GM19023 (cell line): ENCODE measurements at regions not wholly inside any gene's neighbourhood (a gene's known extent, or its start where the extent isn't known, plus 50 kb on each side); places are given as distances from the start of the nearest gene placed in this dataset.

Experiments used
- ATAC-seq: cut with Tn5 transposase; IDR thresholded peaks from one replicate; pipeline ENCODE4 v1.9.1; 2021; ENCODE audit warnings: mild to moderate bottlenecking, moderate library complexity; ENCODE audit not compliant: unreplicated experiment

DNA sequence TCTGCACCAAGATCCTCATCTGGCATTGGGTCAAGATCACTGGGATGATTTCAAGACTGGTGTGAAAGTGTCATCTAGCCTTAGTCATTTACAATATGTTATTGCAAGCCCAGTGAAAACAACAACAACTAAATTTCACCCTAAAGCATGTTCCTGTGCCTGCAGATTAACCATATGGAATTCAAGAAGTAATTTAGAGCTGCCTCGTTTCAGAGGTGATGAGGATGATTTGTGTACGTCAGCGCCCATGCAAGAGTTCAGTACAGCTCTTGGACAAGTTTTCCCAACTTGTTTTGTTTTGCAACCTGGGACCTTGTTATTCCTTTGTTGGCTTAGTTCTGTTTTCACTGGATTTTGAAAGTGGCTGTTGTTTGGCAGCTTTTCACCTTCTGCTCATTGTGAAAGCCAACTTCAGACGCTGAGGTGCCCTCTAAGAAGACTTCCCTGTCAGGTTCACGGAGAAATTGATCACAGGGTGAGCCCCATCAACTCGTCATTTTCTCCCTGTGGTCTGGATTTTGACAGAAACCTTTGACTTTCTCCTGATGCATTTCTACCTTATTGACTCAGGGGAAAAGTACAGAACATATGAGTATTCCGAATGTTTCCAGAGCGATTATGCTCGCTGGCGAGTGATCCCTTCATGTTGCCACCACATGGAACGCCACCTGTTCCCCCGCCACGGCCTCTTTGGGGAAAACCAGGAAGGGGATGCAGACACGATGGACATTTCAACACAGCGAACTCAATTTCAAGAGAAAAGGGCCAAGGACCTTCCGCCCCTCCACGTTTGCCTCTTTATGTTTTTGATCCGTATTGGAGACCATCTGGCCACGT lies 85.6 kb downstream of the FOXL1 start:
- ATAC-seq = no peak

DNA sequence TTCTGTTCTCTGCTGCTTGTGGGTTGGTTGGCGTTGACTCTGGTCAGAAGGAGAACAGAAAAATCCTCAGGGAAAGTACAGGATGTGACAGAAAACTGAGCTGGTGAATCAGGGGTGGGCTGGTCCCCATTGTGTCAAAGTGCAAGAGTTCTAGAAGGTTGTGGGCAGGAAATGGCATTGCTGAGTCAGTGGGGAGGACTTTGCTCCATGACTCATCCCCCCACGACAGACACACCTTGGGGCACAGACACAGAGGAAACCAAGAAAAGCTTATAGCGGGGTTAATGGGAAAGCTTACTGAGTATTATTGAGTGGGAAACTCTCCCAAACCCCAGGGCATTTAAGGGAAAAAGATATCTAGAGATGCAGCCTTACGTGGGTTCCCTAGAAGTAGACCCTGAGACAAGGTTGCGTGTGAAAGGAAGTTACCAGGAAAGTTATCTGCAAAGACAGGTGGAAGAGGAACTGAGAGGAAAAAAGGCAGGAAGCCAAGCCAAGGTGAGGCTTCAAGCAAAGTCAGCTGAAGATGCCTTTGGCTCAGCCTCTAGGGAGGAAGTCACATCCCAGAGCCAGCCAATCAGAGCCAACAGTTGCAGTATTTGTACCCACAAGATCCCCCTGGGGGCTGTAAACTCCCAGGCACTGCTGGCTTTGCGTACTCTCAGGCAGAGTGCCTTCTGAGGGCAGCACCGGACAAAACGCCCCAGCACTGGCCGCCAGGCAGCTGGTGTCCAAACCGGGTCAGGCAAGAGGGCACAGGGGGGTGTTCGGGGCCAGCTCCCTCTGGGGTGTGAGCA lies 86.4 kb downstream of the FOXL1 start:
- peak; percentile 74 for ATAC-seq

DNA sequence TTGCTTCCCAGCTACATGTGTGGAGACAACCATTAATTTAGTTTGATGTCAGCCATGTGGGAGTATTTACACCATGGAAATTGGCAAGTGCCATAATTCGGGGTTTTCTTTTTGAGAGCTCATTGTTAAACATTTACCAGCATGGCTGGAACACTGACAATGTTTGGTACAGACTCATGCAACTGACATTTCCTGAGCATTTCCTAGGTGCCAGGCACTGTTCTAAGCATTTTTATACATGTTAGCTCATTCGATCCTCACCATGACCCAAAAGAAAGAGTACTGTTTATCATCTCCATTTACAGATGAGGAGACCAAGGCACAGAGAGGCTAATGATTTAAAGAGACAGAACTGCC lies 86.9 kb downstream of the FOXL1 start:
- ATAC-seq = peak; percentile 13

DNA sequence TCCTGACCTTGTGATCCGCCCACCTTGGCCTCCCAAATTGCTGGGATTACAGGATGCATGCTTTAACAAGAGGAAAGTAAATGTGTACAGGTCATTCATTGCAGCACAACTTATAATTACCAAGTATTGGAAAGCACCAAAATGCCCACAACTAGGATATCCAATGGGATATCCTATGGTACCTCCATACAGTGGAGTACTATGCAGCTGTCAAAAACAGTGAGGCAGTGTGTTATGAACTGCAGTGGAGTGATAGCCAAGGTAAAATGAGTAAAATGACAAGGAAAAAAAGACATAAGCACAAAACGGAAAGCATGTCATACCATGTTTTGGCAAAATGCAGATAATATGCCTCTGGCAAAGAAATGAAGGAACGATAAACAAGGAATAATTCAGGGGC lies 87.6 kb downstream of the FOXL1 start:
- no peak for ATAC-seq

DNA sequence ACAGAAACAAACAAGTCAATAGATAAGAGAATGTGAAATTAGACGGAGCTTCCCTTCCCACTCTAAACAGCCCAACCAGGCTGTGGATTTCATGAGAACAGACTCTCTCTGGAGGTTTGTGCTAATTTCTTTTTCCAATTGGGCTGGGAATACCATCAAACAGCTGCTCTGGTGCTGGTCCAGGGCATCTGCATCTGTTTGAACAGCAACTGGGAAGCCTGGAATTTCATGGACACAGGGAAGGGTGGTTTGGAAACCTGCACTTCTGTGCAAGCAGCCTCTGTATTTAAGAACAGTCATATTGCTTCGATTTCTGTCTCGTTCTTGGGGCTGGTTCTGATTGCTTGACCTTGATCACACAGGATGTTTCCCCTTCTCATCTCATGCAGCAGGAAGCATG lies 88.7 kb downstream of the FOXL1 start:
- no peak for ATAC-seq

DNA sequence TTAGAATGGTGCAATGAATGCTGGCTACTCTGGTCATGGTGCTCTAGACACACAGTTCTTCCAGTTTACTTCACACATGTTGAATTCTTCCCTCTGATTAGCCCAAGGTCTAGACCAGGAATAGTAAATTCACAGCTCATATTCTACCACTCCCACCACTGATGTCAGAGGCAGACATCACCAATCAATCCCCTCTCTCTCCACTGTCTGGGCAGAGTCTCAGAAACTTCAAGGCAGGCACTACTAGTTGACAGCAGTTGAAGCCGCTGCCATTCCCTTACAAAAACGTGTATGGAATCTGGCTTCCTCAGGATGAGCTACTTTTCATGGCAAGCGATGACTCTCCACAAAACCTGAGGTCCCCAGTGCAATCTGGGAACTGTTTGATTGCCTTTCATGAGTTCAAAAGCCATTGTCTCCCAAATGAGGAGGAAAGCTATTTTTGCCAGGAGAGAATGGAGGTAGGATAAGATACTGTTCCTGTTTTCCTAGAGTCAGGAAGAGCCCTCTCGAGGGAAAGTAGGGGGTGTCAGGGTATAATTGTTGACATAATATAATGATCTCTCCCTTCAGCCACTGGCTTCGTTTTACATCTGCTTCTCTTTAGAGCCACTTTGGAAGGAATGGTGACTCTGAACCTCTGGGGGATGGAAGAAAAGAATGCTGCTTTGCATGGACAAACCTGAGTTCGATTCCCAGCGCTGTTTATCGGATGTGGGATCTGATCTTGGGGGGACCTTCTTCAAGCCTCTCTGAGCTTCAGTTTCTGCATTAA lies 90.0 kb downstream of the FOXL1 start:
- no peak for ATAC-seq

DNA sequence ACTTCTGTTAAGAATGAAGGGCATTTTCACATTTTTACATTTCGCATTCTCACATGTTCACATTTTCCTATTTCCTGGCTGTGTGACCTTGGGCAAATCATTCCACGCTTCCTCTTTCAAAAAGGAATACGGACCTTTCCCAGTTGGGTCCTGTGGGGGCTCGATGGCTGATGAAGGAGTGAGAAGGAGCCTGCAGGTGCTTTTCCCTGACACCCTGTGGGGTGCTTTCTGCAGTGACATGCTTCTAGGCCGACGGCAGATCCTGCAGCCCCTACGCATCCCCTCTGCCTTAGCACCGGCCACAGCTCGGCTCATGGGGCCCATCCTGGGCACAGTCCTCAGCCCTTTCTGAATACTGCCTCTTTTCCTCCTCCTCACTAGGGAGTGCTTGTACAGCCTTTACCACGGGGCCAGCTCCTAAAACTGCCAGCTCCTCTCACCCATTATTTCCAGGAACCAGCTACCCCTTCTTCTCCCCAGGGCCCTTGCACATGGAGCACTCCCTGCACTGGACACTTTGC lies 91.0 kb downstream of the FOXL1 start:
- no peak for ATAC-seq

DNA sequence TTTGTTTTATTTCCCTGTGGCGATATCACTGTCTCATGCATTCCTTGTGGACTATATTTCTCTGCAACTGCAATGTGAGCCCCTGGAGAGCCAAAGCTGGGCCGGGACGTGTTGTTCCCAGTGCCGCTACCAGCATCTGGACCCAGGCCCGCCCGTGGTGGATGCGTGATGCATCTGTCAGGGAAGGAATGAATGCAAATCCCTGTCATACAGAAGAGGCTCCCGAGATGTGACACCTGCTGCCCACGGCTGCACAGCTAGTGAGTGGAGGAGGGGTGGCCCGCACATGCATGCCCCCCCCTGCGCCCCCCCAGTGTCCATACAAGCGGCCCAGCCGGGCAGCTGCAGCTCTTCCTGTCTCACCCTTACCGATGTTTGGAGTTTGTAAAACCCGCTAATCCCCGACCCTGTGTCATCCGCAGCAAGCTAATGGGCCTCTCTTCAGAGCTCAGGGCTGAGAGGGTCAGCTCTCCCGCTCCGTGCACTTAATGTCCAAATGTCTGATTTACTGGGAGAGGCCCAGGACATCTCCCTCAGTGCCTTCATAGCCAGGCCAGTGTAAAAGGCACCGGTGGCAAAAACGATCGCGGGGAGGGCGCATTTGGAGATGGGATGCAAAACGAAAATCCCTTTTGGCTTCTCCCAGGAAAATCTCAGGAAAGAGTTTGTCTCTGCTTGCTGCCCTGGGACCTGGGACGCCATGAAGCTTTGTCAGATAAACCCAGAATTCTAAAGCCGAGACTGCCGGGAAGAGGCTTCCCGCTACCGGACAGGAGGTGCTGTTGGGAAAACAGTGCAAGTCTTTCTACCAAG lies 91.8 kb downstream of the FOXL1 start:
- no peak for ATAC-seq

DNA sequence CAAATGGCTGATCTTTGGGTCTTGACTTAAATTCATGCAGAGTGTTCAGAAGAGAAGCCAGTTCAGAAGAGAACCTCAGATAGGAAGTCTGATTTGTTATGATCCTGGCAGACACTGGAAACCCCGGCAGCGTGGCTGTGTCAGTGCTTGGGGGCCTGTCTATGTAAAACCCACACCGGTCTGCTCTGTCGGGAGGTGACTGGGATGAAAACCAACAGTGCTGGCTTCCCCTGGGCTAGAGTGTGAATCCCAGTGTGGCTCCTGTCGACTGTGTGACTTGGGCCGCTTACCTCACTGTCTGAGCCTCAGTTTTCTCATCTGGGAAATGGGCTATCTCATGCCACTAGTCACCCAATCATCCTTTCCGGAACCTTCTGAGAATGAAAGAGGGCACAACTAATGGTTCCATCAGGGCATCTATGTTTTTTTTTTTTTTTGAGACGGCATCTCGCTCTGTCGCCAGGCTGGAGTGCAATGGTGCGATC lies 92.4 kb downstream of the FOXL1 start:
- no peak for ATAC-seq

DNA sequence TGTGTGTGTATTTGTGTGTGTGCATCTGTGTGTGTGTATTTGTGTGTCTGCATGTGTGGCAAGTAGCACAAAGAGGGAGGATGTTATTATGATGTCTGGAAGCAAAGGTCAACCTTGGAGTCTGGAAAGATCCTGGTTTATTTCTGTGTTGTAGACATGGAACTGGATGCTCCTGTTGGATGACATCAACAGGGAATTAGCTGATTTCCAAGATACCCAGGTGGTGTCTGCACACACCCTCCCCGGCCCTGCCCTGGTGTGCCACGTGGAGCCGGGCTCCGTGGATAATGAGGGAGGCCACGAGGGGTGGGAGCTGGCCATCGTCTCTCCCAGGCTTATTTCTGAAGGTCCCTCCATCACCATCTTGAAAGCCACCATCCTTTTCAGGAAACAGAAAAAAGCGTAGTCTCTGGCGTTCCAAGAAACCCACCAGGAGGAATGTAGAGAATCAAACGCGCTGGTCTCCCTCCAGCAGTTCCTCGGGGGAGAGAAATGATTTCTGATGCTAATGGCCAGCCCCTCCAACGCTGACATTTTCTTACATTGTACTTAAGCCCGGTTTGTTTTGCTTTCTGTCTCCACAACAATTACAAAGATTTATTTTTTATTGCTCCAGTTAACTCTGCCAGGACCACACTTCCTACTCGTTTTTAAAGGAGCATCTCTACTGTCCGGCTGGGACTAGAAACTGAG lies 93.3 kb downstream of the FOXL1 start:
- ATAC-seq = no peak

DNA sequence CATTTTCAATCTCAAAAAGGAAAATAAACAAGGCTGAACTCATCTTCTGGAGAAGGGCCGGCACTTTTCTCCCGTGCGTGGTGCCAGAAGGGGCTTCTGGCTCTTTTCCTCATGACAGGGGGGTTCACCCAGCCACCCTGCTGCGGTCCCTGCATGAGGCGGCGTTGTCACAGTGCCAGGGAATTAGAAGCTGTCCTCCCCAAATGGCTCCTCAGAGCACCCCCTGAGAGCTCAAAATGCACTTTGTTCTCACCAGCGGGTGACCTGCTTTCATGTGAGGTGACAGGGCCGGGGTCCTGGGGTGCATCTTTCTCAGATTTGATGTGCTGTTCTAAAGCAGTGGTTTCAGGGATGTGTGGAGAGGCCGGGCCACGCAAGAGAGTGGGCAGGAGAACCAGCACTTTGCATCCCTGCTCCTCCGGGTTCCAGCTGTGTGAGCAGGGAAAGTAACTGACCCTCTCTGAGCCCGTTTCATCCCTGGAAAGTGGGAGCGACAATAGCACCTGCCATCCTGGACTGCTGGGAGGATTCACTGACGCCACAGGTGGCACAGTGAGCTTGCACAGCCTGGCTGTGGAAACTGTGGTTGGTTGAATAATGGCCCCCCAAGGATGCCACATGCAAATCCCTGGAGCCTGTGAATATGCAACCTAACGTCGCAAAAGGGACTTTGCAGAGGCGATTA lies 94.0 kb downstream of the FOXL1 start:
- no peak for ATAC-seq

DNA sequence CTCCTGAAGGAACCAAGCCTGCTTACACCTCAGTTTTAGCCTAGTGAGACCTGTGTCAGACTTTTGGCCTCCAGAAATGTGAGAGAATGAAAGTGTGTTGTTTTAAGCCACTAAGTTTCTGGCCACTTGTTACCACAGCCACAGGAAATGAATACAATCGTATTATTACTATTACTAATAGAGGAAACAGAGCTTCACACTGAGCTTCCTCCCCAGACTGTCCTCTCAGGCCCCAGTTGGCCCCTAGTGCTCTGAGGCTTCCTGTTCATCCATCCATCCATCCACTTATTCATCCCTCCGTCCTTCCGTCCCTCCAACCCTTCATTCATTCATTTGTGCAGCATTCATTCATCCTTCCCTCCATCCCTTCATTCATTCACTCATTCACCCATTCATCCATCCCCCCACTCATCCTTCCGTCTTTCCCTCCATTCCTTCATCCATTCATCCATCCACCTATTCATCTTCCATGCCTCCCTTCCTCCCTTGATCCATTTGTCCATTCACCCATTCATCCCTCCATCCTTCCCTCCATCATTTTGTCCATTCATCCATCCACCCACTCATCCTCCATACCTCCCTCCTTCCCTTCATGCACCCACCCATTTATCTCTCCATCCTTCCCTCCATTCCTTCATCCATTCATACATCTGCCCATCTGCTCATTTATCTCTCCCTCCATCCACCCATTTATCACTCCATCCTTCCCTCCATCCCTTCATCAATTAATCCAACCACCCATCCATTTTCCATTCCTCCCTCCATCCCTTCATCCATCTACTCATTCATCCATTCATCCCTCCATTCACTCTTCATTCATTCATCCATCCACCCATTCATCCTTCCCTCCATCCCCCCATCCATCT lies 95.0 kb downstream of the FOXL1 start:
- ATAC-seq = no peak

DNA sequence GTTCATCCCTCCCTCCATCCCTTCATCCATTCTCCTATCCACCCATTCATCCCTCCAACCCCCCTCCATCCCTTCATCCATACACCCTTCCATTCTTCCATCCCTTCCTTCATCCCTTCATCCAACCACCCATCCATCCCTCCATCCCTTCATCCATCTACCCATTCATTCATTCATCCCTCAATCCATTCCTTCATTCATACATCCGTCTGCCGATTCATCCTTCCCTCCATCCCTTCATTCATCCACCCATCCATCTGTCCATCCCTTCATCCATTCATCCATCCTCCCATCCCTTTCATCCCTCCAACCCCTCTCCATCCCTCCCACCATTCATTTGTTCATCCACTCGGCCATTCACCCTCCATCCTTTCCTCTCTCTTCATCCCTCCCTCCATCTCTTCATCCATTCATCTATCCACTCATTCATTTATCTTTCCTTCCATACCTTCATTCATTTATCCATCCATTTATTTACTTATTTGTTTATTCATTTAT lies 95.7 kb downstream of the FOXL1 start:
- no peak for ATAC-seq

DNA sequence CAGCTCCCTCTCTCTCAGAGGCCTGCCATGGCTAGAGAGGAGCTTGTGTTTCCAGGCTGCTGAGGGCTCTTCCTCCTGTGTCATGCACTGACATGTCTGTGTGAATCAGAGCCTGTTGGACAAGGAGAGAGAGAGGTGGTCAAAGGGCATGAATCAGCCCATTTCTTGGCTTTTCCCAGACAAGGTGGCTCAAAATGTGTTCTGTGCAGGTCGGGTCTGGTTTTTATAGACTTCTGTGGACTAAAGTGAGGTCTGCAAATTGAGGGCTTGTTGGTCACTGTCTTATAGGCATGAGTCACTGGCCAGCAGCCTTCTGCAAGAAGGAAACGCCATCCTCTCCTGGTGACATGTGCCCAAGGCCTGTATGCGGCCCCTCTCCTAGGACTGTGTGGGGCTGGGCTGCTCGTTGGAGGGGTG lies 97.9 kb downstream of the FOXL1 start:
- ATAC-seq = no peak

DNA sequence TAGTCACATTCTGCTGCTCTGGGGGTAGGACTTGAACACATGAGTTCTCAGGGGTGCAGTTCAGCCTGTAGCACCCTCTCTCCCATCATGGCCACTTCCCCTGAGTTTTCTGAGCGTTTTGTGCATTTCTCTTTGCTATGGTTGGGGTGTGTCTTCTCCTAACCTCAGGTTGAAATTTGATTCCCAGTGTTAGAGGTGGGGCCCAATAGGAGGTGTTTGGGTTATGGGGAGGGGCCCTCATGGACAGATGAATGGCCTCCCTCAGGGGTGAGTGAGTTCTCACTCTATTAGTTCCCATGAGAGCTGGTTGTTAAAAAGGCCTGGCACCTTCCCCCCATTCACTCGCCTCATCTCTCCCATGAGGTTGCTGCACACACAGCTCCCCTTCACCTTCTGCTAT lies 101.1 kb downstream of the FOXL1 start:
- ATAC-seq = no peak

DNA sequence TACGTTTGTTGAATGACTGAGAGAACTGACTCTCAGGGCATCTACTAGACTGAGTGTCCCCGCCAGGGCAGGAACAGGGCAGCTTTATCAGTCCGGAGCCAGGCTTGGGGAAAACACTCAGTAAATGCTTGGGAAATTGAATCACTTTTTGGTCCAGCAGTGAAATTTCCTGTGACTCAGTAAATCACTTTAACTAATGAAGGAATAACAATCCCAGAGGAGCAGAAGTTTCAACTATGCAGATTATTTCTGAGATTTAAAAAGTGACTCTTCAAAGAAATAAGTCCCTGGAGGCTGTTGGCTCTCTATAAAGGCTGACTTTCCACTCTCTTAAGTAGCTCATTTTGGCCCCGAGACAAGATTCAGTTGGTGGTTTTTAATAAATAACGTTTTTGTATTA lies 101.8 kb downstream of the FOXL1 start:
- ATAC-seq = no peak

DNA sequence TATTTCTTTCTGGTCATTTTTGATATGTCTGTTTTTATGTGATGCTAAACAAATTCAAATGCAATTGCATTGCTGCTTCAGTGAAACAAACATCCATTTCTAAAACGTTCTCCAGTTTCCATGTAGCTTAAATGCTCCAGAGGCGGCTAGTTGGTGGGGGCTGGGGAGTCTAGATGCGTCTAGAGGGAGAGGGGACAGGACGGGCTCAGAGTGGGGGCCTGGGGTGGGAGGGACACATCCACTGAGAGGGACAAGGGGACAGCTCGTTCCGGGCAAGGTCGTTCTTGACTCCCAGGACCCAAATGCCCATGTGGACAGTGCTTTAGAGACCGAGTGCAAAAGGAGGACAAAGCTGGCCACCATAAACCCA lies 102.3 kb downstream of the FOXL1 start:
- ATAC-seq = no peak
